Left lobe of liver (tissue), 2 donors: ENCODE measurements at regions not wholly inside any gene's neighbourhood (a gene's known extent, or its start where the extent isn't known, plus 50 kb on each side); places are given as distances from the start of the nearest gene placed in this dataset.

Experiments
- ATAC-seq: fragments of 200-7000 bp; cut with Tn5 transposase; one replicate; pipeline ENCODE4 v1.9.1; 2020; ENCODE audit warnings: mild to moderate bottlenecking, moderate library complexity
- DNase-seq: peaks from one replicate; pipeline ENCODE4 v3.0.0-alpha.2; 2020; ENCODE audit warnings: low spot score
- donor health status: DM: no; HTN: no; CAD: no; lungs with moderate emphysema.
- donor health status: DM: no; HTN: yes; CAD: no.

GRCh38 chr6:109295774-109296156 is 86.5 kb downstream of the CD164 start:
- ATAC-seq = no peak
- no peak for DNase-seq

GRCh38 chr6:109295109-109295773 is 87.0 kb downstream of the CD164 start:
- no peak for DNase-seq
- ATAC-seq = no peak

GRCh38 chr6:109292983-109293586 is 89.2 kb downstream of the CD164 start:
- DNase-seq = no peak
- no peak for ATAC-seq

GRCh38 chr6:109292420-109292819 is 89.8 kb downstream of the CD164 start:
- DNase-seq (no peak), ATAC-seq (peak; percentile 39)

GRCh38 chr6:109291902-109292301 is 90.4 kb downstream of the CD164 start:
- DNase-seq (no peak), ATAC-seq (no peak)

- ATAC-seq (no peak), DNase-seq (no peak)
Observed at GRCh38 chr6:109290143-109290931, 91.9 kb downstream of the CD164 start.

- no peak for ATAC-seq
- DNase-seq = no peak
Observed at GRCh38 chr6:109285366-109285765, 96.9 kb downstream of the CD164 start.

- DNase-seq (no peak), ATAC-seq (no peak)
Observed at GRCh38 chr6:109284675-109285074, 97.6 kb downstream of the CD164 start.

GRCh38 chr6:109282756-109283155 is 99.5 kb downstream of the CD164 start:
- DNase-seq (no peak), ATAC-seq (no peak)

- DNase-seq = no peak
- ATAC-seq = no peak
Observed at GRCh38 chr6:109279628-109280027, 102.6 kb downstream of the CD164 start.

- DNase-seq (no peak), ATAC-seq (no peak)
Observed at GRCh38 chr6:109271622-109272021, 110.6 kb downstream of the CD164 start.

- DNase-seq (no peak), ATAC-seq (no peak)
Observed at GRCh38 chr6:109269953-109270517, 112.2 kb downstream of the CD164 start.

- no peak for ATAC-seq
- no peak for DNase-seq
Observed at GRCh38 chr6:109269057-109269456, 113.2 kb downstream of the CD164 start.

- ATAC-seq (no peak), DNase-seq (no peak)
Observed at GRCh38 chr6:109265530-109265929, 116.7 kb downstream of the CD164 start.

GRCh38 chr6:109263873-109264700 is 118.2 kb downstream of the CD164 start:
- DNase-seq (no peak), ATAC-seq (no peak)

- ATAC-seq = no peak
- DNase-seq = no peak
Observed at GRCh38 chr6:109262261-109262660, 120.0 kb downstream of the CD164 start.

- ATAC-seq (no peak), DNase-seq (no peak)
Observed at GRCh38 chr6:109261811-109262210, 120.5 kb downstream of the CD164 start.

- no peak for DNase-seq
- no peak for ATAC-seq
Observed at GRCh38 chr6:109260701-109261100, 121.6 kb downstream of the CD164 start.

GRCh38 chr6:109260126-109260525 is 122.1 kb downstream of the CD164 start:
- no peak for ATAC-seq

GRCh38 chr6:109258129-109258528 is 124.1 kb downstream of the CD164 start:
- DNase-seq (no peak), ATAC-seq (peak; percentile 70)

More at GRCh38 chr6:109260126-109260525, 122.1 kb downstream of the CD164 start:
- no peak for DNase-seq

- DNase-seq (no peak), ATAC-seq (peak; percentile 53)
Observed at GRCh38 chr6:109257494-109257893, 124.8 kb downstream of the CD164 start.
